Stimulated activated CD8-positive, alpha-beta memory T cell treated with anti-CD3 and anti-CD28 coated beads, Interleukin-2, amount 100 ng/mL, for 48 hours (primary cell): ENCODE measurements at regions not wholly inside any gene's neighbourhood (a gene's known extent, or its start where the extent isn't known, plus 50 kb on each side); places are given as distances from the start of the nearest gene placed in this dataset.

Source experiments
- DNase-seq, 2 donors: peaks; one replicate each; pipeline ENCODE4 v3.0.0-alpha.2; 2020; ENCODE audit warnings: low read depth in 2 of 2

- DNase-seq, result no peak
These were observed 217.2 kb upstream of the BMP4 start for GRCh38 chr14:54173802-54174201.

- DNase-seq, result no peak
These were observed 217.8 kb upstream of the BMP4 start for GRCh38 chr14:54174457-54174856.

- DNase-seq, result peak; percentile 5 to 26
These were observed 218.8 kb upstream of the BMP4 start for GRCh38 chr14:54175298-54175942.

- no peak for DNase-seq
These were observed 219.8 kb upstream of the CDKN3 start for GRCh38 chr14:54177019-54177418.

- no peak for DNase-seq
These were observed 218.9 kb upstream of the CDKN3 start for GRCh38 chr14:54177641-54178621.

- no peak for DNase-seq
These were observed 214.3 kb upstream of the CDKN3 start for GRCh38 chr14:54182419-54183045.

- DNase-seq, result no peak
These were observed 209.7 kb upstream of the CDKN3 start for GRCh38 chr14:54186821-54187763.

GRCh38 chr14:54188064-54188666 is 208.6 kb upstream of the CDKN3 start:
- no peak for DNase-seq

- DNase-seq, result no peak
These were observed 207.5 kb upstream of the CDKN3 start for GRCh38 chr14:54189333-54189732.

GRCh38 chr14:54189748-54190354 is 207.0 kb upstream of the CDKN3 start:
- no peak for DNase-seq

GRCh38 chr14:54191846-54192245 is 205.0 kb upstream of the CDKN3 start:
- no peak for DNase-seq

- DNase-seq, result no peak
These were observed 204.2 kb upstream of the CDKN3 start for GRCh38 chr14:54192610-54193009.

GRCh38 chr14:54193871-54194270 is 202.9 kb upstream of the CDKN3 start:
- no peak for DNase-seq

- no peak for DNase-seq
These were observed 202.3 kb upstream of the CDKN3 start for GRCh38 chr14:54194501-54194900.

GRCh38 chr14:54197369-54197768 is 199.4 kb upstream of the CDKN3 start:
- DNase-seq, result no peak

- no peak for DNase-seq
These were observed 196.1 kb upstream of the CDKN3 start for GRCh38 chr14:54200726-54201125.

GRCh38 chr14:54202288-54202687 is 194.5 kb upstream of the CDKN3 start:
- no peak for DNase-seq

- no peak for DNase-seq
These were observed 190.3 kb upstream of the CDKN3 start for GRCh38 chr14:54206516-54206915.

- DNase-seq, result no peak
These were observed 189.7 kb upstream of the CDKN3 start for GRCh38 chr14:54207075-54207474.
